HG02870 (cell line): ENCODE measurements at regions not wholly inside any gene's neighbourhood (a gene's known extent, or its start where the extent isn't known, plus 50 kb on each side); places are given as distances from the start of the nearest gene placed in this dataset.
"Not testable (repeated sequence)": the region's sequence is repeated elsewhere in the genome, so short reads cannot be mapped to it uniquely, and the experiment has no call there.

Source experiments
- ATAC-seq: cut with Tn5 transposase; IDR thresholded peaks from one replicate; pipeline ENCODE4 v1.9.1; 2021; ENCODE audit warnings: mild to moderate bottlenecking, moderate library complexity; ENCODE audit not compliant: unreplicated experiment

GRCh38 chr4:123535037-123535748 is 138.6 kb downstream of the SPRY1 start:
- no peak for ATAC-seq

DNA sequence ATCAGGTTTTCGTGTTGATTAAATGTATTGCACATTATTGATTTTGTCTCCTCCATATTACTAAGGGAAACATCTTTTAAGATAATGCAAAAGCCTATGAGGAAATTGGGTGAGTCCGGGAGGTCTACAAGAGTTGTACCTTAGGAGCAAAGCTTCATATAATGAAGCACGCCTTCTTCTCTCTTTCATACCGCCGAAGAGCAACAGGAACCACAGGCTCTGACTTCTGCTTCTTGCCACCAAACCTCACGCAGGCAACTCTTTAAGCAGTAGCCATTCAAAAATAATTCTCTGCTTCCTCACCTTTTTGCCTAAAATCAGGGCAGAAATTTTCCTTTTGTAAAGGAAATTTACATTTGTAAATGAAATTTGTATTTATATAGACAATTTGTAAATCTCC is 139.6 kb downstream of the SPRY1 start:
- ATAC-seq: no peak

GRCh38 chr4:123537906-123538402 is 141.4 kb downstream of the SPRY1 start:
- ATAC-seq: not testable (repeated sequence)

DNA sequence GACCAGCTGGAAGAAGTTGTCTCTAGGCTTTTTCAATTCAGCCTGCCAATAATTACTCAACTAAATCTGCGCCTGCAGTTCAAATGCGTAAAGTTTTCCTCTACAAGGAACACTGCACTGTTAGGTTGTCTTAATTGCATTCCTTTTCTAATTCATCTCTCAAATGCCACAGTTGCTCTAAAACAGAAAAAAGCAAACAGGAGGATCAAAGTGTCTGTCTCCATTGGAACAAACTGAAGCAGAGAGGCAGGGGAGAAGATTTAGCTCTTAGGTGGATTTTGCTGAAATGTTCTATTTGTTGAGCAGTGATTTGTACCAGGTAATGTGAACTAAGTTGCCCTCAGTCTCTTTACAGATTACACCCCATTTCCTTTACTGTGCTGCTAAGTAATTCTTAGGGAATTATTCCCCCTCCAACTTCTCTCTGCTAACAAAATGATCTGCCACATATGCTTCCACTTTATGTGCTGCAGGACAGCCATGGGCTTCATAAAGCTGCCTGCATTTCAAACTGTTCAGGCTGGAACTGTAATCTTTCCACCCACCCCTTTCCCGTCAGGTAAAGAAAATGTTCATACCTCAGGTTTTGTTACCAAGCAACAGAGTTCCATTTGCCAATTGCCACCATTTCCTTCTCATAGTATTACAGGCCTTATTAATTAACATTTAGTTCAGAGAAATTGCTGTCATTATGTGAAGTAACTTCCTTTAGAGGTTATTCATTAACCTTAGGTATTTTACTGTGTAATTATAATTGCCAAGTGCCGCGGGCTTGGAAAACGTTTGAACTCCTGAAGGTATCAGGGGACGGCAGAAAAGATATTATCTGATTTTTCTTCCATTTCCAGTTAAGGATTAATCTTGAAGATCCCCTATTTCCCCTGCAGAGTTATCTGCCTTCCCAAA is 149.3 kb downstream of the SPRY1 start:
- no peak for ATAC-seq

GRCh38 chr4:123546573-123547060 is 150.0 kb downstream of the SPRY1 start:
- no peak for ATAC-seq

DNA sequence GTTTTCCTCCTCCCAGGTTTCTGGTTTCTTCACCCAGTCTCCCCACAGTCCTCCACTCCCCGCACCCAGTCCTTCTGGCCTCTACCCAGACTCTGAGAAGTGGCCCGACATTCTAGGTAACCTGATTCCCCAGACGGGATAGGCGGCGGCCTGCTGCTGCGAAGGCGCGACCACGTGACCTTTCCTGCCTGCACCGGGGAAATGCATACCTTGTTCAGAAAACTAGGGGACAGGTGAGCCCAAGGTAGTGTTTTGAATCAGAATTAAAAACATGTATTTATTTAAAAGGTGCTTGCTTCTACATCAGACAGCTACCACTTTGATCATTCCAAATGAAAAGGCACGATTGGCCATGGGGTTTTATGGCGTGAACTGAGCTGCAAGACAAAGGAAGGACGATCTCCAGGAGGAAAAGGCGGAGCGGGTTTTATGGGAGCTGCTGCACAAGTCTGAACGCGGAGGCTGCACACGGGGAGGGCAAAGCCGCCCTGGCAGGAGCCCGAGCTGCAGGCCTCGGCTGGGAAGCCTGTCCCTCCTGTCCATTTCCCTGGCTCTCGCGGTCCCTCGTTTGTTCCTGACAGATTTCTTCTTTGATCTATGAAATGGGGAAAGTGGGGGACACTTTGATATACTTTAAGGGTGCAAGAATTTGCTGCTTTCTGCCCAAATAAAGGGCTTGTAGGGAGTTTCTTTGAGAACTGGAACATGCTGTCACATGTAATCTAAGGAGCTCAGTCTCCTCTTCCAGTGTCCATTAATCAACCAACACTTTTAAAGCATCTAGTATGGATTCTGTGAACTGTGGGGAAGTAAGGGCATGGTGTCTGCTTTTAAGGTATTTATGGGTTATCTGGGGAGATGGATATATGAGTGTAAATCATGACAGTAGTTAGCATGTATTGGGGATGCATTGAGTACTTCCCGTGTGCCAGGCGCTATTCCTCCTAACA is 150.9 kb downstream of the SPRY1 start:
- no peak for ATAC-seq

DNA sequence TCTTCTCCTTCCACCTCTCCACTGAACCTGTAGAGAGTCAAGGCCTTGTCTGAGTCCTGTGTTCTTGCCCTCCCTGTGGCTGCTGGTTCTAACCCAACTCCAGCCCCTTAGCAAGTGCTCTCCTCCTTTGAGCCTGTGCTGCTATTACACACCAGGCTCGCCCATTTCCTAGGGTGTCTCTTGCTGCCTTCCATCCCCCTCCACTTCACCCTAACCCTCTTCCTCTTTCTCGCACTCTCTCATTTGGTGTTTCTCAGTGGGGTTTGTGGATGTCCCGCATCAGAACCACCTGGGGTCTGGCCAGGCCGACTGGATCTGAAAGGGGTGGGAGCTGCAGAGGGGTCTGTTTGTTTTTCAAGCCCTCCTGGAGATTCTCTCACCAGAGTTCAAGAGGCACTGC is 156.7 kb downstream of the SPRY1 start:
- no peak for ATAC-seq

- no peak for ATAC-seq
These were observed 157.4 kb downstream of the SPRY1 start for GRCh38 chr4:123553733-123554637.

DNA sequence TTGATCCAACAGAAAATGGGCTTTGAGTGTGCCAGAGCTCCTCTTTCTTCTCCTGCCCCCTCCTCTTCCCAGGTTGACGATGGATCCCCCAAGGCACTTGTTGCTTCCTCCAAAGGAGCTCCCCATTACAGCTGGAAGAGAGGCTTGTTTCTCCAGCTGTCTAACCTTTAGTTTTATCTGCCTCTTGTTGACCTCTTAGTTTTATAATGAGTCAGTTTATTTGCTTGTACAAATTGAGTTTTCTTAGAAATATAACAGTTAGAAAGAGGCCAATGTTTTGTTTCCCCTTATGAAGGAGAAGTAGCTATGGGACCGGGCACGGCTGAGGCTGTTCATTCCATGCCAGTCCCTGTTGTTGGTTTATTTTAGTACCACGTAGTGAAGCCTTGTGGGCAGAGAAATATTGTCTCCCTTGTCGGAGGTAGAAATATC is 158.2 kb downstream of the SPRY1 start:
- ATAC-seq: no peak

- no peak for ATAC-seq
These were observed 158.7 kb downstream of the SPRY1 start for GRCh38 chr4:123555233-123555806.

- no peak for ATAC-seq
These were observed 159.2 kb downstream of the SPRY1 start for GRCh38 chr4:123555807-123556273.

DNA sequence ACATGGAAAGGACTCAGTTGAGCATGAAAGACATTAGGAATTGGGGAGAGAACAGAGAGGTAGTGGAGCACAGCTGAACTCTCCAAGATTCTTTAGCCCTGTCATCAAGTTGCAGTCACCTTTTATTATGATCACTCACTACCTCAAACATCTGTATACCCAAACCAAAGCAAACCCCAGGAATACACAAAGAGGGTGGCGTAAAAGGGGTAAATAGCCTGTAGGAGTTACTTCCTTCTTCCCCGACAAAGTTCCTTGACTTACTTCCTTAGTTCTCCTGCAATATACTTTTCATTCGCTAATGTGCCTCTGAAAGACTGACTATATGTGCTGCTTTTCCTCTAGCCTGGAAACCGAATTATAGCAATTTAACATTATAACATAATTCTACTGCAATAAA is 159.9 kb downstream of the SPRY1 start:
- ATAC-seq: no peak

DNA sequence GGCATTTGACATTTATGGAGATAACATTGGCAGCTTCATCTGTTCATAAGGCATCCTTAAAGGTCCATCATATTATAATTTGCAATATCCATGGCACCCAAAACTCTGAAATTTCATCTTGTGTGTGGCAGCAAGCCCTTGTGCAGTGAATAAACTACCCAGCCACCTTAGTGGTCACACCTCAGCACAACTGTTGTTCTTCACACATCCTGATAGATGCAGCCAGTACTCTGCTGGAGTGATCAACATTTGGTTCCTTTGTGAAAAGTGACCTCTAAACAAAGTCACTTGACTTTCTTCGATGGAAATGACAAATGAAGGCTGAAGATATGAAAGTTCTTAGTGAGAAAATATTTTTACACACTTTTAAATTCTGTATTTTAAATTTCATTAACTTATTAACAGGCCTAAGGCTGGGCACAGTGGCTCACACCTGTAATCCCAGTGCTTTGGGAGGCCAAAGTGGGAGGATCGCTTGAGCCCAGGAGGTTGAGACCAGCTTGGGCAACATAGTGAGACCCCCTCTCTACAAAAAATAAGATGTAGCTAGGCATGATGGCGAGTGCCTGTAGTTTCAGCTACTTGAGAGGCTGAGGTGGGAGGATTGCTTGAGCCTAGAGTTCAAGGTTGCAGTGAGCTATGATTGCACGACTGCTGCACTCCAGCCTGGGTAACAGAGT is 161.4 kb downstream of the SPRY1 start:
- no peak for ATAC-seq

GRCh38 chr4:123558865-123559264 is 162.3 kb downstream of the SPRY1 start:
- ATAC-seq: no peak

- ATAC-seq: no peak
These were observed 163.6 kb downstream of the SPRY1 start for GRCh38 chr4:123559955-123560871.

GRCh38 chr4:123561525-123561924 is 164.9 kb downstream of the SPRY1 start:
- ATAC-seq: no peak

GRCh38 chr4:123562994-123563750 is 166.6 kb downstream of the SPRY1 start:
- ATAC-seq: no peak
